GM19463 (cell line): ENCODE measurements at regions not wholly inside any gene's neighbourhood (a gene's known extent, or its start where the extent isn't known, plus 50 kb on each side); places are given as distances from the start of the nearest gene placed in this dataset.

ENCODE experiments used
- ATAC-seq: cut with Tn5 transposase; IDR thresholded peaks from one replicate; pipeline ENCODE4 v1.9.1; 2021; ENCODE audit warnings: mild to moderate bottlenecking, moderate library complexity; ENCODE audit not compliant: unreplicated experiment

DNA sequence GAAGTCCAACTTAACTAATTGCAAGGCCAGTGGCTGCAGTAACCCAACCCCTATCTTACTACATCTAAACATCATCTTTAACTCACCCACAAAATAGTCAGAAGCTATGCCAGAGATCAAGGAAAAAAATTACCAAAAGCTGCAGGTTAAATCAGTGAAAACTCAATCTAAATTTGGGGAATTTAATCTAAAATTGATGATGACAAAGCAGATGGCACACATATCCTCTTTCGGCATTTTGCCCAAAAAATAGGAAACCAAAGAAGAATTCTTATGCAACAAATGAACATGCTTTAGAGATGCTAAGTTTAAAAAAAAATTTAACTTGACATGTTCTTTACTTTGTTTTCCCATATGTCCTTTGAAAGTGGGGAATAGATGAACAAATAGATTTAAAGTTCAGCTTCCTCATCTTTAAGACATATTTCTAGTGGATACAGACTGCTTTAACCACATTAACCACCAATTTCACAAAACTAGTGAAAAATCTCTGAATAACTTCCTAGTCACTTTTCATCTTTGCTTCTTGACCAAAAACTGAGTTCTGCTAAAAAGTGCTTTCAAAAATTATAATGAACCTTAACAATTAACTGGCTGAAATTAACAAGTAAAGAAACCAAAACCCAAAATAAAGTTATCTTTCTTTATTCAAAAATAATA is 74.3 kb upstream of the CCDC150 start:
- ATAC-seq: no peak

DNA sequence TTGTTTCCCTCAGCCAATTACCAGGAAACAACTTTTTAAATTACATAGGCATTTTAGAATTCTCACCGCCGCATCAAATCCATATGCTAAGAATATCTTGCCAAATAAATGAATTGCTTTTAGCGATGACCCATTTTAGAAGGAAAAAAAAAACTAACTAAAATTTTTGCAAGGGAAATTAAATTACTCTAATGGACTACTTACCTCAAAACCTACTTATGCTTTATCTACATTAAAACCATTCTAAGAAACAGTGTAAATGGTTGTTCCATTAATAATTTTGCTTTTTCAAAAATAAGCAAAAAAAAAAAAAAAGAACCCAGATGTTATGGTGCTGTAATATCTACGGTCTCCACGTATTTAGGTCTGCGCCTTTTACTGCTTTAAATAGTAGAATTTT is 73.5 kb upstream of the CCDC150 start:
- ATAC-seq: no peak

DNA sequence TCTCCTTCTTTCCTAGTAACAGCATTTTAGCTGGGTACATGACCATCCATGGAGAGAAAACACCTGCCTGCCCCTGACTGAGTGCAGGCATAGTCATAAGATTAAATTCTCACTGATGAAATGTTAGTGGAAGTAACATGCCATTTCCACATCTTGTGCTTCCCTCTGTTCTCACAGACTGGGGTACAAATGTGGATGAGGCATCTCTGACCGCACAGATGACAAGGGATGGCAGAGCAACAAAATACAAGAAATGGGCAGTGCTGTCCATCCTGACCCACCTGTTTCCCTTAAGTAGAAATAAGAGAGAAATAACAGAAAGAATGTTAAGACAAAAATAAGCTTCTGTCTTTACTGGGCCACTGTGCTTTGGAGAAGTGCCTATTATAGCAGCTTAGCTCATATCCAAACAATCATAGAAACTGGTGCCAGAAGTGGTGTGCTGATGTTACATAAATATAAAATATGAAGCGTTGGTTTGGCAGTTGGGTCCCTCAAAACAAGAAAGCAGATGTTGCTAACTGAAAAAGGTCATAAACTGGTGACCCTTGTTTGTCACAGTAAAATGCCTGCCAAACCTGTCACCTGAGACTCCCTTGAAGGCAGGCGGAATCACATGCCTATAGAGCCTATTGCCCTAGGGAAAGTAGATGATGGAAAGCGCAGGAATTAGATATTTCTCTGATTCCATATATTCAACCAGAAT is 72.4 kb upstream of the CCDC150 start:
- no peak for ATAC-seq

DNA sequence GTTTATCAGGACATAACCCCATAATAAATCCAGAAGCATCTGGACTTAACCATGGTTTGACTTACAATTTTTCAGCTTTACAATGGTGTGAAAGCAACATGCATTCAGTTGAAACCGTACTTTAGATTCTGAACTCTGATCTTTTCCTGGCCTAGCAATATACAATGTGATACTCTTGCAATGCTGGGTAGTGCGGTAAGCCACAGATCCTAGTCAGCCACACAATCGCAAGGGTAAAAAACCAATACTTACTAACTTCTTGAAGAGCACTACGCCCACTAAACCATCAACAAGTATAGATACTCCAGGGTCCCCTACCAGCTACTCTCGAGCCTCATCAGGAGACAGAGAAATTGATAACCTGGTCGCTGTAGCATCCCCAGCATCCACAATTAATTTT is 71.0 kb upstream of the CCDC150 start:
- ATAC-seq: no peak

DNA sequence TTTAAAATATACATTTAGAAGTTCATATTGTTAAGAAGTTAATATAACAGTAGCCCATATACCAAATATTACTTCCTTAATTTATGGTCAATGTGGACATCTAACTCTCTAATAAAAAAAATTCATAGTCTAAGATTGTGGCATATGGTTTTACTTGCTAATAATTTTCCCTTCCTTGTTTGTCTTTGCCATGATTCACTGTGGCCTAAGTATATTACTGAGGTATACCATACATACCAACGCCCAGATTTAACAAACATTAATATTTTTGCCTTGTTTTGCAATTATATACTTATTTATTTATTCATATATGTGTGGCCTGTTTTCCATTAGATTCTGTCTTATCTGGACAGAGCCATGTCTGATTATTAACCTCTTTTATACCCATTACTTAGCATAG is 54.6 kb upstream of the CCDC150 start:
- no peak for ATAC-seq

DNA sequence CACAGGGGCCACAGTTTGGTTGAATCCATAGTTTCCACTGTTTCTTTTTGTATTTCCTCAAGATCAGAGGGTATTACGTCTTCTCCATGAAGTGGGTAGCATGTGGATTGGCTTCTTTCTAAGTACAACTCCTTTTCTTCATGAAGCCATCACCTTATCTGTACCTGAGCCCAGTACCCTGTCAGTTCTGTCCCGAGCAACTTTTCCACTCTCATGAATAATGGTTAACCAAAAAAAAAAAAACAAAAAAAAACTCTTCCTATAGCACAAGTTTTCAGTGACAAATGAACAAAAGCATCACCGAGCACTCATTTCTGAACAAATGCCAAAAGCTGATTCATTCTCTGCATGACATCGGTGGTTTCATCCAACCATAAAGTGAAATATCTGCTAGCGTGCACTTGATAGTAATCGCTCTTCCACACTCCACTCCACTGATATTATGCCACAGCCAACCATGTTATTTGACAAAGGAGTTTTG is 53.0 kb upstream of the CCDC150 start:
- no peak for ATAC-seq

DNA sequence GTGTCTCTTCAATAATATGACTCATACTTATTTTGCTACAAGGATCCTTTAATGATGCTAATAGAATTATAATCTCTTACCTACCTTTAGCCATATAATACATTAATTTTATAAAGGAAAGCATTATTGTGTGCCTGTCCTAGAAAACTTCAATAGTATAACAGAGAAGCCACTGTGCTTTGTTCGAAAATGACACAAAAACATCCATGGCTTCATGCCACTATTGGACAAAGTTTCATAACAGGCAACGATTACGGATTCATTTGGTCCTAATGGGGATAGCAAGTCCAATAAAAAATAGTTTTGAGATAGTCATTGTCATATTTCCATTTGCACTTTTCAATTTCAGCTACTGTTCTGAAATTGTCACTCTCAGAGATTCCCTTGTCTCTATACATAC is 52.5 kb upstream of the CCDC150 start:
- no peak for ATAC-seq

DNA sequence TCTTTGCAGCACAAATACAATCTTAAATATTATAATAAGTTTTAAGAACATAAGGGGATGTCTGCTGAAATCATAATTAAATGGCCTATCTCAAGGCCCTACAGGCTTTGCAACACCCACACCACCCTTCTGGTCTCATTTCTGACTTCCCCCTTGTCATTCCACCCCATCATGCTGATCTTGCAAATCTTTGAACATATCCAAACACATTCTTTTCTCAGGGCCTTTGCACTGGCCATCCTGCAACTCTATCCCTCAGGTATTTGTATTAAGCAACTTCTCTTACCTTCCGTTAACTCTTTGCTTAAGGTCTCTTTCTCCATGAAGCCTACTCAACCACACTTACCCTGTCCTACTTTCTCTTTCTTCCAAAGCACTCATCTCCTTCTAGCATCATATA is 51.8 kb upstream of the CCDC150 start:
- ATAC-seq: no peak

DNA sequence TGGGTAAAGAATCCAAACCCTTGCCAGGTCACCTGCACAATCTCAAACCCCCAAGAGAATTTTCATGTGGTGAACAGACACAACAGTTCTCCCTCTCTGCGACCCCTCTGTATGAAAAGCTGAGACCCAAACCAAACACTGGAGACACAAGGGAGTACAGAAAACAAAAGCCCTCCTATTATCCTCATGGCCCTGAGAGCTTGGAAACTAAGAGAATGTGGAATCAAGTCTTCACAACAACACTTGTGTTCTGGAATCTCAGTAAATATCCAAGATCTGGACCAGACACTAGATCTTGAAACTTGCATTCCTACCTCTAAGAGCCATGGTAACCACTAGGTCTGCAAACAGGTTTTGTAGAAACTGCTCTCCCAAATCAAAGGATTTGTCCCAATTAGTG is 50.1 kb upstream of the CCDC150 start:
- no peak for ATAC-seq
